Tibial nerve (tissue), 4 donors: ENCODE measurements at regions not wholly inside any gene's neighbourhood (a gene's known extent, or its start where the extent isn't known, plus 50 kb on each side); places are given as distances from the start of the nearest gene placed in this dataset.

Experiments used
- DNase-seq, 2 donors: peaks; one replicate each; pipeline ENCODE4 v3.0.0-alpha.2; 2019; ENCODE audit warnings: low spot score in 2 of 2
- H3K27ac ChIP-seq, 4 donors: fragments of 200-600 bp; sonication (generic) in 3 of 4; one replicate each; pipeline ENCODE4 v1.5.1; 2017 to 2019; ENCODE audit warnings: mild to moderate bottlenecking in 1 of 4
- H3K27me3 ChIP-seq, 2 donors: fragments of 200-600 bp; sonication (generic) in 1 of 2; one replicate each; pipeline versions ENCODE4 v1.5.1 to v1.6.0; 2017 to 2019
- H3K36me3 ChIP-seq, 3 donors: fragments of 200-600 bp; sonication (generic); one replicate each; pipeline ENCODE4 v1.5.1; 2018 to 2019
- H3K4me1 ChIP-seq, 4 donors: fragments of 200-600 bp; sonication (generic) in 3 of 4; one replicate each; pipeline ENCODE4 v1.5.1; 2017 to 2019
- H3K4me3 ChIP-seq, 4 donors: fragments of 200-600 bp; sonication (generic) in 3 of 4; one replicate each; pipeline ENCODE4 v1.5.1; 2017 to 2019; ENCODE audit warnings: mild to moderate bottlenecking in 1 of 4, moderate library complexity in 1 of 4
- H3K9me3 ChIP-seq, 4 donors: fragments of 200-600 bp; sonication (generic) in 3 of 4; one replicate each; pipeline ENCODE4 v1.5.1; 2017 to 2019
- CTCF ChIP-seq, 5 experiments: fragments of 200-600 bp in 3 of 5; fragments of 450-650 bp in 2 of 5; sonication (generic) in 3 of 5; IDR thresholded peaks; one replicate each; pipeline ENCODE4 v1.5.1; 2016 to 2019; ENCODE audit warnings: antibody characterized with exemption in 5 of 5, mild to moderate bottlenecking in 3 of 5, moderate library complexity in 2 of 5
- EP300 ChIP-seq, 2 donors: sonication (generic); formaldehyde crosslinking; IDR thresholded peaks; one replicate each; pipeline ENCODE4 v1.6.1; 2017; ENCODE audit warnings: antibody characterized with exemption in 2 of 2, mild to moderate bottlenecking in 1 of 2
- POLR2A ChIP-seq, 2 donors: fragments of 450-650 bp; IDR thresholded peaks; one replicate each; pipeline ENCODE4 v1.6.1; 2017; ENCODE audit warnings: antibody characterized with exemption in 2 of 2, mild to moderate bottlenecking in 2 of 2, moderate library complexity in 2 of 2
- WGBS, 2 donors: methylation state at CpG; one replicate each; pipeline ENCODE4 v1.1.5; 2018; 5-methylcytosine and 5-hydroxymethylcytosine counted together

- no peak overlapping the region for H3K27ac ChIP-seq
- no peaks in the 10 kb centered on the region for H3K27me3 ChIP-seq
- 49 to 57% methylated on average over 6 of the region's 6 CpGs for WGBS, 2 donors
- no peaks in the 10 kb centered on the region for H3K36me3 ChIP-seq
- TF ChIP-seq CTCF (IDR thresholded peaks at IDR 0.05) = no peak
- TF ChIP-seq EP300 (IDR thresholded peaks at IDR 0.05) = no peak
- no peak for TF ChIP-seq POLR2A (IDR thresholded peaks at IDR 0.05)
- no peak for DNase-seq
- no peak overlapping the region for H3K4me3 ChIP-seq
- H3K4me1 ChIP-seq = no peaks in the 10 kb centered on the region
- peaks cover 0 to 25% (median 0%) of the 10 kb centered on the region in 4 donors for H3K9me3 ChIP-seq
Measured at GRCh38 chr5:33008751-33009418, 297.8 kb downstream of the NPR3 start.

- TF ChIP-seq EP300 (IDR thresholded peaks at IDR 0.05) (no peak), POLR2A (IDR thresholded peaks at IDR 0.05) (no peak), CTCF (IDR thresholded peaks at IDR 0.05) (no peak)
- Histone ChIP-seq H3K36me3 (no peaks in the 10 kb centered on the region), H3K27ac (no peak overlapping the region), H3K4me3 (no peak overlapping the region), H3K9me3 (peaks cover 0 to 41% (median 0%) of the 10 kb centered on the region in 4 donors), H3K4me1 (no peaks in the 10 kb centered on the region), H3K27me3 (no peaks in the 10 kb centered on the region)
- no peak for DNase-seq
- 47 to 57% methylated on average over 1 of the region's 1 CpG for WGBS, 2 donors
Measured at GRCh38 chr5:33010846-33011245, 299.7 kb downstream of the NPR3 start.

DNA sequence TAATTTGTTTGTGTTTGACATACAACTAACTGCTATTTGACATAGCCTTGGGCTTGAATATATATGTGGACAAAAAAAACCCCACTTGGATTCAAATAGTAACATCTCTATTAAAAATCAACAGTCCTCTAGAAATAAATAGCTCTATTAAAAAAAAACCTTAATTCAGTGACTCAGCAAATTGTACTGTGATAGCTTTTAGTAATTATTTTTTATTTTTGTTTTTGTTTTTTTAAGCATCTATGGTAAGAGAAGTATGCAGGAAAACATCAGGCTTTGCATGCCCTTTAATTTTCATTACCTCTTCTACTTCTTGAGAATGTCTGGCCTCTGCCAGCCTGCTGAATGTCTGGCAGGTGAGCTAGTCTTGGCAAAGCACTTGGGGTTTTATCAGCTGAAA is 300.7 kb downstream of the NPR3 start:
- Histone ChIP-seq H3K4me3 (no peak overlapping the region), H3K4me1 (no peaks in the 10 kb centered on the region), H3K27me3 (no peaks in the 10 kb centered on the region), H3K27ac (no peak overlapping the region), H3K36me3 (no peaks in the 10 kb centered on the region), H3K9me3 (peaks cover 0 to 34% (median 0%) of the 10 kb centered on the region in 4 donors)
- no peak for DNase-seq
- TF ChIP-seq EP300 (IDR thresholded peaks at IDR 0.05) = no peak
- no peak for TF ChIP-seq POLR2A (IDR thresholded peaks at IDR 0.05)
- no peak for TF ChIP-seq CTCF (IDR thresholded peaks at IDR 0.05)

DNA sequence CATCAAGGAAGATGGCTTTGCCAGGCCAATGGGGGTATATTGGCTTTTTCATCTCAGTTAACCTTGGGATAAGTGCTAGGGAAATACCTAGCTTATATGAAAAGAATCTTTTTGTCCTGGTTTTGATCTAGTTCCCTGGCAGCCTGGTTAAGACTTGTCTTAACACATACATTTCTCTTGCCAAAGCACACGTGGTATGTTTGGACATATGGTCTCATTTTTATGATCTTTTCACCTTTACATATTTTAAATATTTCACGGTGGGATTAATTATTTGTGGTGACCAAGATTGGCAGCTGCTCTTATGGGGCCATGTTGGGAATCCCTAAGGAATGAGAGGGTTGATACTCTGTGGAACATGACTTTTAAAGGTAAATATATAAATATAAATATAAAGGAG is 312.5 kb downstream of the NPR3 start:
- Histone ChIP-seq H3K9me3 (no peaks in the 10 kb centered on the region), H3K4me1 (no peaks in the 10 kb centered on the region), H3K27me3 (no peaks in the 10 kb centered on the region), H3K36me3 (no peaks in the 10 kb centered on the region), H3K4me3 (no peak overlapping the region), H3K27ac (no peak overlapping the region)
- no peak for DNase-seq
- 34 to 37% methylated on average over 2 of the region's 2 CpGs for WGBS, 2 donors
- TF ChIP-seq POLR2A (IDR thresholded peaks at IDR 0.05) = no peak
- TF ChIP-seq EP300 (IDR thresholded peaks at IDR 0.05) = no peak
- no peak for TF ChIP-seq CTCF (IDR thresholded peaks at IDR 0.05)

- no peaks in the 10 kb centered on the region for H3K9me3 ChIP-seq
- H3K36me3 ChIP-seq = no peaks in the 10 kb centered on the region
- peak in 1 of 2 donors; percentile 7 for DNase-seq
- H3K27me3 ChIP-seq = no peaks in the 10 kb centered on the region
- peaks cover 0 to 9% (median 0%) of the 10 kb centered on the region in 4 donors for H3K4me1 ChIP-seq
- no peak for TF ChIP-seq POLR2A (IDR thresholded peaks at IDR 0.05)
- TF ChIP-seq EP300 (IDR thresholded peaks at IDR 0.05) = no peak
- TF ChIP-seq CTCF (IDR thresholded peaks at IDR 0.05) = no peak
- H3K27ac ChIP-seq = no peak overlapping the region
- WGBS, 2 donors = 48 to 54% methylated on average over 8 of the region's 8 CpGs
- no peak overlapping the region for H3K4me3 ChIP-seq
Measured at GRCh38 chr5:33032271-33033070, 321.4 kb downstream of the NPR3 start.
